Renal cortical epithelial cell (primary cell): ENCODE measurements at regions not wholly inside any gene's neighbourhood (a gene's known extent, or its start where the extent isn't known, plus 50 kb on each side); places are given as distances from the start of the nearest gene placed in this dataset.
"Not testable (repeated sequence)": the region's sequence is repeated elsewhere in the genome, so short reads cannot be mapped to it uniquely, and the experiment has no call there.

ENCODE experiments used
- DNase-seq: peaks from one replicate; pipeline ENCODE4 v3.0.0-alpha.2; 2011; ENCODE audit warnings: low read depth

- no peak for DNase-seq
These were observed 776.6 kb upstream of the CDH9 start for GRCh38 chr5:27814983-27815382.

GRCh38 chr5:27814286-27814685 lies 775.9 kb upstream of the CDH9 start:
- DNase-seq = no peak

GRCh38 chr5:27810458-27810857 lies 772.1 kb upstream of the CDH9 start:
- no peak for DNase-seq

- DNase-seq = no peak
These were observed 758.8 kb upstream of the CDH9 start for GRCh38 chr5:27797220-27797619.

GRCh38 chr5:27788184-27788583 lies 749.8 kb upstream of the CDH9 start:
- DNase-seq = no peak

- DNase-seq = no peak
These were observed 745.9 kb upstream of the CDH9 start for GRCh38 chr5:27784317-27784716.

GRCh38 chr5:27778121-27778520 lies 739.7 kb upstream of the CDH9 start:
- no peak for DNase-seq

GRCh38 chr5:27773636-27774035 lies 735.2 kb upstream of the CDH9 start:
- no peak for DNase-seq

GRCh38 chr5:27773166-27773565 lies 734.8 kb upstream of the CDH9 start:
- DNase-seq = no peak

- DNase-seq = no peak
These were observed 731.5 kb upstream of the CDH9 start for GRCh38 chr5:27769748-27770402.

- DNase-seq = peak; percentile 6
These were observed 710.5 kb upstream of the CDH9 start for GRCh38 chr5:27748847-27749246.

GRCh38 chr5:27743383-27743979 lies 705.1 kb upstream of the CDH9 start:
- DNase-seq = not testable (repeated sequence)

- DNase-seq = no peak
These were observed 704.4 kb upstream of the CDH9 start for GRCh38 chr5:27742805-27743204.

- DNase-seq = no peak
These were observed 696.5 kb upstream of the CDH9 start for GRCh38 chr5:27734838-27735237.

GRCh38 chr5:27733237-27733636 lies 694.9 kb upstream of the CDH9 start:
- no peak for DNase-seq

GRCh38 chr5:27727254-27727653 lies 688.9 kb upstream of the CDH9 start:
- no peak for DNase-seq

GRCh38 chr5:27722337-27722736 lies 684.0 kb upstream of the CDH9 start:
- DNase-seq = no peak

GRCh38 chr5:27708534-27708933 lies 670.1 kb upstream of the CDH9 start:
- peak; percentile 83 for DNase-seq

- peak; percentile 83 for DNase-seq
These were observed 668.4 kb upstream of the CDH9 start for GRCh38 chr5:27706832-27707231.

GRCh38 chr5:27705661-27706060 lies 667.3 kb upstream of the CDH9 start:
- DNase-seq = no peak

GRCh38 chr5:27701931-27702903 lies 663.8 kb upstream of the CDH9 start:
- DNase-seq = peak; percentile 63

GRCh38 chr5:27700526-27700925 lies 662.1 kb upstream of the CDH9 start:
- DNase-seq = no peak

- DNase-seq = peak; percentile 10
These were observed 644.2 kb upstream of the CDH9 start for GRCh38 chr5:27682600-27682999.
